A673 (cell line): ENCODE measurements at regions not wholly inside any gene's neighbourhood (a gene's known extent, or its start where the extent isn't known, plus 50 kb on each side); places are given as distances from the start of the nearest gene placed in this dataset.
"Not testable (repeated sequence)": the region's sequence is repeated elsewhere in the genome, so short reads cannot be mapped to it uniquely, and the experiment has no call there.

ENCODE experiments used
- CTCF ChIP-seq: fragments of 300-800, 200-600 bp; sonication (generic); conservative IDR thresholded peaks from 2 replicates; pipeline ENCODE4 v1.5.1; 2017; ENCODE audit warnings: low read depth, mild to moderate bottlenecking, antibody characterized with exemption, low read length, moderate library complexity, mixed read lengths
- EZH2 ChIP-seq: fragments of 200-600 bp; sonication (generic); IDR thresholded peaks from 2 replicates; pipeline ENCODE4 v1.6.1; 2017; ENCODE audit warnings: borderline replicate concordance, low read depth, mild to moderate bottlenecking, mixed read lengths, antibody characterized with exemption, low read length; ENCODE audit not compliant: poor library complexity, severe bottlenecking

DNA sequence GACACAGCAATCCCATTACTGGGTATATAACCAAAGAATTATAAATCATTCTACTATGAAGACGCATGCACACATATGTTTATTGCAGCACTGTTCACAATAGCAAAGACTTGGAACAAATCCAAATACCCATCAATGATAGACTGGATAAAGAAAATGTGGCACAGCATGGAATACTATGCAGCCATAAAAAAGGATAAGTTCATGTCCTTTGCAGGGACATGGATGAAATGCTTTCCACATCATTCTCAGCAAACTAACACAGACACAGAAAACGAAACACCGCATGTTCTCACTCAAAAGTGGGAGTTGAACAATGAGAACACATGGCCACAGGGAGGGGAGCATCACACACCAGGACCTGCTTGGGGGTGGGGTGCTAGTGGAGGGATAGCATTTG, 613.0 kb downstream of the RFPL4B start:
- not testable (repeated sequence) for TF ChIP-seq CTCF, EZH2
